GM19468 (cell line): ENCODE measurements at regions not wholly inside any gene's neighbourhood (a gene's known extent, or its start where the extent isn't known, plus 50 kb on each side); places are given as distances from the start of the nearest gene placed in this dataset.

ENCODE experiments used
- ATAC-seq: cut with Tn5 transposase; IDR thresholded peaks from one replicate; pipeline ENCODE4 v1.9.1; 2021; ENCODE audit warnings: mild to moderate bottlenecking, moderate library complexity, moderate number of reproducible peaks; ENCODE audit not compliant: unreplicated experiment; ENCODE audit errors: extremely low read depth

GRCh38 chr1:112040891-112041740 lies 51.6 kb upstream of the KCND3 start:
- peak; percentile 32 for ATAC-seq

GRCh38 chr1:112043901-112044300 lies 54.4 kb upstream of the KCND3 start:
- ATAC-seq: no peak

- no peak for ATAC-seq
Observed at GRCh38 chr1:112044745-112045144, 55.3 kb upstream of the KCND3 start.

GRCh38 chr1:112046630-112047029 lies 57.2 kb upstream of the KCND3 start:
- ATAC-seq: no peak

GRCh38 chr1:112048421-112048820 lies 59.0 kb upstream of the KCND3 start:
- ATAC-seq: no peak

GRCh38 chr1:112054510-112054909 lies 65.0 kb upstream of the KCND3 start:
- no peak for ATAC-seq

GRCh38 chr1:112056354-112056753 lies 66.9 kb upstream of the KCND3 start:
- ATAC-seq: no peak

- ATAC-seq: no peak
Observed at GRCh38 chr1:112057736-112058135, 68.3 kb upstream of the KCND3 start.

- no peak for ATAC-seq
Observed at GRCh38 chr1:112058815-112059450, 69.5 kb upstream of the KCND3 start.

GRCh38 chr1:112059679-112060078 lies 70.2 kb upstream of the KCND3 start:
- no peak for ATAC-seq

GRCh38 chr1:112060261-112060660 lies 70.8 kb upstream of the KCND3 start:
- ATAC-seq: no peak

GRCh38 chr1:112061056-112061455 lies 71.6 kb upstream of the KCND3 start:
- ATAC-seq: no peak

- no peak for ATAC-seq
Observed at GRCh38 chr1:112061901-112062320, 72.4 kb upstream of the KCND3 start.

- ATAC-seq: no peak
Observed at GRCh38 chr1:112063781-112064728, 74.6 kb upstream of the KCND3 start.

GRCh38 chr1:112067989-112068388 lies 78.5 kb upstream of the KCND3 start:
- ATAC-seq: no peak

GRCh38 chr1:112070677-112071076 lies 81.2 kb upstream of the KCND3 start:
- ATAC-seq: no peak

- no peak for ATAC-seq
Observed at GRCh38 chr1:112074711-112075110, 85.2 kb upstream of the KCND3 start.

- ATAC-seq: no peak
Observed at GRCh38 chr1:112075566-112075965, 86.1 kb upstream of the KCND3 start.

- no peak for ATAC-seq
Observed at GRCh38 chr1:112079446-112079845, 90.0 kb upstream of the KCND3 start.

- ATAC-seq: no peak
Observed at GRCh38 chr1:112083487-112083886, 94.0 kb upstream of the KCND3 start.
